Colonic mucosa (tissue), 4 donors: ENCODE measurements at regions not wholly inside any gene's neighbourhood (a gene's known extent, or its start where the extent isn't known, plus 50 kb on each side); places are given as distances from the start of the nearest gene placed in this dataset.

ENCODE experiments used
- DNase-seq: peaks from one replicate; pipeline ENCODE4 v3.0.0-alpha.2; 2020
- H3K27ac ChIP-seq: fragments of 200-600 bp; one replicate; pipeline ENCODE4 v1.8.0; 2021
- H3K27me3 ChIP-seq: fragments of 200-600 bp; one replicate; pipeline ENCODE4 v1.8.0; 2021
- H3K36me3 ChIP-seq: fragments of 200-600 bp; one replicate; pipeline ENCODE4 v1.8.0; 2021
- H3K4me1 ChIP-seq: fragments of 200-600 bp; one replicate; pipeline ENCODE4 v1.8.0; 2021; ENCODE audit warnings: mild to moderate bottlenecking
- H3K4me3 ChIP-seq: fragments of 200-600 bp; one replicate; pipeline ENCODE4 v1.8.0; 2021
- H3K9ac ChIP-seq, 2 donors: one replicate each; pipeline ENCODE4 v1.7.0; 2013; ENCODE audit warnings: control low read depth in 2 of 2, low read depth in 2 of 2, low read length in 2 of 2
- H3K9me3 ChIP-seq: fragments of 200-600 bp; one replicate; pipeline ENCODE4 v1.8.0; 2021
- CTCF ChIP-seq: fragments of 200-600 bp; IDR thresholded peaks from one replicate; pipeline ENCODE4 v1.8.0; 2022; ENCODE audit warnings: antibody characterized with exemption, mild to moderate bottlenecking
- intact Hi-C: fragments of 100-400 bp; cut with DNase I; formaldehyde crosslinking; loops from one replicate; pipeline ENCODE4 v1.14.1; 2022
- donor health status: healthy.
- donor health status: DM: no; HTN: no; CAD: no.
- donor health status: DM: no; HTN: no; CAD: no.

GRCh38 chr4:175066923-175067627 is 148.9 kb downstream of the ADAM29 start:
- TF ChIP-seq CTCF: no peak
- DNase-seq: no peak
- Histone ChIP-seq H3K27ac (no peak overlapping the region), H3K36me3 (no peaks in the 10 kb centered on the region), H3K4me3 (no peak overlapping the region), H3K27me3 (no peaks in the 10 kb centered on the region), H3K9me3 (no peaks in the 10 kb centered on the region), H3K4me1 (no peaks in the 10 kb centered on the region), H3K9ac (no peak overlapping the region)
- intact Hi-C loops: no loop called here

GRCh38 chr4:175068266-175068665 is 150.1 kb downstream of the ADAM29 start:
- intact Hi-C loops: no loop called here
- TF ChIP-seq CTCF: no peak
- no peak overlapping the region for H3K27ac ChIP-seq
- no peaks in the 10 kb centered on the region for H3K4me1 ChIP-seq
- H3K9ac ChIP-seq: no peak overlapping the region
- no peak overlapping the region for H3K4me3 ChIP-seq
- no peaks in the 10 kb centered on the region for H3K36me3 ChIP-seq
- no peaks in the 10 kb centered on the region for H3K27me3 ChIP-seq
- no peaks in the 10 kb centered on the region for H3K9me3 ChIP-seq
- DNase-seq: no peak

- Histone ChIP-seq H3K4me3 (no peak overlapping the region), H3K9me3 (no peaks in the 10 kb centered on the region), H3K27ac (no peak overlapping the region), H3K27me3 (no peaks in the 10 kb centered on the region), H3K36me3 (no peaks in the 10 kb centered on the region), H3K9ac (no peak overlapping the region), H3K4me1 (no peaks in the 10 kb centered on the region)
- intact Hi-C loops: no loop called here
- no peak for DNase-seq
- no peak for TF ChIP-seq CTCF
Measured at GRCh38 chr4:175070444-175070843, 152.3 kb downstream of the ADAM29 start.

GRCh38 chr4:175071123-175071522 is 153.0 kb downstream of the ADAM29 start:
- intact Hi-C loops: no loop called here
- no peak for DNase-seq
- Histone ChIP-seq H3K4me3 (no peak overlapping the region), H3K4me1 (no peaks in the 10 kb centered on the region), H3K9me3 (no peaks in the 10 kb centered on the region), H3K9ac (no peak overlapping the region), H3K27me3 (no peaks in the 10 kb centered on the region), H3K36me3 (no peaks in the 10 kb centered on the region), H3K27ac (no peak overlapping the region)
- TF ChIP-seq CTCF: no peak

GRCh38 chr4:175087145-175087544 is 169.0 kb downstream of the ADAM29 start:
- Histone ChIP-seq H3K4me3 (no peak overlapping the region), H3K27me3 (no peaks in the 10 kb centered on the region), H3K4me1 (no peaks in the 10 kb centered on the region), H3K27ac (no peak overlapping the region), H3K9ac (no peak overlapping the region), H3K9me3 (no peaks in the 10 kb centered on the region), H3K36me3 (no peaks in the 10 kb centered on the region)
- intact Hi-C loops: no loop called here
- TF ChIP-seq CTCF: no peak
- DNase-seq: no peak
